ENCODE measurements at regions not wholly inside any gene's neighbourhood (a gene's known extent, or its start where the extent isn't known, plus 50 kb on each side); places are given as distances from the start of the nearest gene placed in this dataset.

- TF ChIP-seq CTCF (IDR thresholded peaks at IDR 0.05; ENCODE audit: insufficient read depth, low read length), result no peak
- no peak for TF ChIP-seq POLR2AphosphoS5 (IDR thresholded peaks at IDR 0.05; ENCODE audit: low read depth)
- no peak for TF ChIP-seq REST (IDR thresholded peaks at IDR 0.05; ENCODE audit: insufficient replicate concordance, low read depth)
- no peak for TF ChIP-seq GABPA (IDR thresholded peaks at IDR 0.05; ENCODE audit: low read depth)
Observed at GRCh38 chrX:74138943-74139342, 165.0 kb upstream of the ZCCHC13 start.
